Fibroblast of lung (primary cell): ENCODE measurements at regions not wholly inside any gene's neighbourhood (a gene's known extent, or its start where the extent isn't known, plus 50 kb on each side); places are given as distances from the start of the nearest gene placed in this dataset.

ENCODE experiments used
- EZH2 ChIP-seq: IDR thresholded peaks from 2 replicates; pipeline ENCODE4 v1.5.1; 2012; ENCODE audit warnings: low read length, control low read depth, mild to moderate bottlenecking; ENCODE audit errors: missing control alignments
- TF ChIP-seq, protein P1 (sequence below), 2 donors: IDR thresholded peaks in 1 of 2; conservative IDR thresholded peaks in 1 of 2; 1 replicate in 1 of 2; 2 replicates in 1 of 2; pipeline ENCODE4 v1.5.1; 2011 to 2012; ENCODE audit warnings: low read length in 2 of 2, control low read depth in 1 of 2, inconsistent platforms in 1 of 2, low read depth in 1 of 2, mild to moderate bottlenecking in 1 of 2

DNA sequence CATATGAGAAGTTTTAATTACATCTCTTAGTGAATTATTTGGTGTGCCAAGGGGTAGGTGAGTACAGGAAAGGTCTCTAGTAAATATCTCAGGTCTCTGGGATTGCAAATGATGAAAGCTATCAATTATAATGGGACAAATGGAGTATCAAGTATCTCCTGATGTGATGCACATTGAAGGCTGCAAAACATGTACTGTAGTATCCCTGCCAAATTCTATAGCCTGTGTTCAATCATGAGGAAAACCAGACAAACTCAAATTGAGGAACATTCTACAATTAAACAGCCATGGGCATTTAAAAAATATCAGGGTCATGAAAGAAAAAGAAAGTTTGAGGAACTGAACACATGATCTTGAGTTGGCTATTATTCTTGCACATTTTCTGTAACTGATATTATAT, 665.4 kb upstream of the PABPC4L start:
- TF ChIP-seq, protein P1, sequence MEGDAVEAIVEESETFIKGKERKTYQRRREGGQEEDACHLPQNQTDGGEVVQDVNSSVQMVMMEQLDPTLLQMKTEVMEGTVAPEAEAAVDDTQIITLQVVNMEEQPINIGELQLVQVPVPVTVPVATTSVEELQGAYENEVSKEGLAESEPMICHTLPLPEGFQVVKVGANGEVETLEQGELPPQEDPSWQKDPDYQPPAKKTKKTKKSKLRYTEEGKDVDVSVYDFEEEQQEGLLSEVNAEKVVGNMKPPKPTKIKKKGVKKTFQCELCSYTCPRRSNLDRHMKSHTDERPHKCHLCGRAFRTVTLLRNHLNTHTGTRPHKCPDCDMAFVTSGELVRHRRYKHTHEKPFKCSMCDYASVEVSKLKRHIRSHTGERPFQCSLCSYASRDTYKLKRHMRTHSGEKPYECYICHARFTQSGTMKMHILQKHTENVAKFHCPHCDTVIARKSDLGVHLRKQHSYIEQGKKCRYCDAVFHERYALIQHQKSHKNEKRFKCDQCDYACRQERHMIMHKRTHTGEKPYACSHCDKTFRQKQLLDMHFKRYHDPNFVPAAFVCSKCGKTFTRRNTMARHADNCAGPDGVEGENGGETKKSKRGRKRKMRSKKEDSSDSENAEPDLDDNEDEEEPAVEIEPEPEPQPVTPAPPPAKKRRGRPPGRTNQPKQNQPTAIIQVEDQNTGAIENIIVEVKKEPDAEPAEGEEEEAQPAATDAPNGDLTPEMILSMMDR (conservative IDR thresholded peaks at IDR 0.05 in 1 of 2, IDR thresholded peaks at IDR 0.05 in 1 of 2; ENCODE audit: low read depth in 1 of 2, low read length in 2 of 2): no peak
- TF ChIP-seq EZH2: no peak
